ENCODE measurements at regions not wholly inside any gene's neighbourhood (a gene's known extent, or its start where the extent isn't known, plus 50 kb on each side); places are given as distances from the start of the nearest gene placed in this dataset.

- H3K36me3 ChIP-seq: no peaks in the 10 kb centered on the region
- DNase-seq: no peak
- no peak overlapping the region for H3K27ac ChIP-seq
- H3K9me3 ChIP-seq: no peaks in the 10 kb centered on the region
- TF ChIP-seq EP300 (IDR thresholded peaks at IDR 0.05) (no peak), POLR2AphosphoS5 (IDR thresholded peaks at IDR 0.05) (no peak), CTCF (IDR thresholded peaks at IDR 0.05) (no peak)
- no peaks in the 10 kb centered on the region for H3K27me3 ChIP-seq
- H3K4me1 ChIP-seq: no peaks in the 10 kb centered on the region
- WGBS, 5 donors: 72 to 92% (median 85%) methylated on average over 7 of the region's 7 CpGs
- intact Hi-C loops (cut with DNase I; ENCODE audit: low total_unique reads): no loop called here
- no peak overlapping the region for H3K4me3 ChIP-seq
Measured at GRCh38 chr7:67422601-67423000, 426.0 kb downstream of the TYW1 start.

- 54 to 71% (median 65%) methylated on average over 8 to 9 of the region's 9 CpGs for WGBS, 5 donors
- intact Hi-C loops (cut with DNase I; ENCODE audit: low total_unique reads): no loop called here
- no peaks in the 10 kb centered on the region for H3K36me3 ChIP-seq
- DNase-seq: no peak
- TF ChIP-seq EP300 (IDR thresholded peaks at IDR 0.05) (no peak), POLR2A (IDR thresholded peaks at IDR 0.05) (no peak), CTCF (IDR thresholded peaks at IDR 0.05) (no peak), POLR2AphosphoS5 (IDR thresholded peaks at IDR 0.05) (no peak)
- H3K4me1 ChIP-seq: no peaks in the 10 kb centered on the region
- no peak overlapping the region for H3K27ac ChIP-seq
- no peaks in the 10 kb centered on the region for H3K9me3 ChIP-seq
- H3K27me3 ChIP-seq: no peaks in the 10 kb centered on the region
- no peak overlapping the region for H3K4me3 ChIP-seq
Measured at GRCh38 chr7:67423065-67423464, 426.4 kb downstream of the TYW1 start.

GRCh38 chr7:67426654-67427053, 430.0 kb downstream of the TYW1 start:
- H3K4me1 ChIP-seq: no peaks in the 10 kb centered on the region
- no peak overlapping the region for H3K27ac ChIP-seq
- no peak for DNase-seq
- no peaks in the 10 kb centered on the region for H3K36me3 ChIP-seq
- H3K27me3 ChIP-seq: peaks cover 0 to 5% (median 0%) of the 10 kb centered on the region in 3 donors
- WGBS, 5 donors: 67 to 84% (median 80%) methylated on average over 3 of the region's 3 CpGs
- TF ChIP-seq POLR2A (IDR thresholded peaks at IDR 0.05) (no peak), POLR2AphosphoS5 (IDR thresholded peaks at IDR 0.05) (no peak), CTCF (IDR thresholded peaks at IDR 0.05) (no peak), EP300 (IDR thresholded peaks at IDR 0.05) (no peak)
- intact Hi-C loops (cut with DNase I; ENCODE audit: low total_unique reads): no loop called here
- no peak overlapping the region for H3K4me3 ChIP-seq
- H3K9me3 ChIP-seq: no peaks in the 10 kb centered on the region

- peaks cover 0 to 17% (median 5%) of the 10 kb centered on the region in 4 donors for H3K9me3 ChIP-seq
- TF ChIP-seq CTCF (IDR thresholded peaks at IDR 0.05): no peak
- TF ChIP-seq EP300 (IDR thresholded peaks at IDR 0.05): no peak
- TF ChIP-seq POLR2A (IDR thresholded peaks at IDR 0.05): no peak
- no peak for TF ChIP-seq POLR2AphosphoS5 (IDR thresholded peaks at IDR 0.05)
- intact Hi-C loops (cut with DNase I; ENCODE audit: low total_unique reads): no loop called here
- DNase-seq: no peak
- no peak overlapping the region for H3K4me3 ChIP-seq
- no peaks in the 10 kb centered on the region for H3K4me1 ChIP-seq
- WGBS, 5 donors: 82 to 89% (median 83%) methylated on average over 4 of the region's 4 CpGs
- peaks cover 0 to 5% (median 0%) of the 10 kb centered on the region in 3 donors for H3K27me3 ChIP-seq
- H3K27ac ChIP-seq: no peak overlapping the region
- H3K36me3 ChIP-seq: no peaks in the 10 kb centered on the region
Measured at GRCh38 chr7:67429735-67430134, 433.1 kb downstream of the TYW1 start.
